Fibroblast of skin of left biceps (primary cell): ENCODE measurements at regions not wholly inside any gene's neighbourhood (a gene's known extent, or its start where the extent isn't known, plus 50 kb on each side); places are given as distances from the start of the nearest gene placed in this dataset.
"Not testable (repeated sequence)": the region's sequence is repeated elsewhere in the genome, so short reads cannot be mapped to it uniquely, and the experiment has no call there.

ENCODE experiments used
- DNase-seq, 2 experiments: peaks; one replicate each; pipeline ENCODE4 v3.0.0-alpha.2; 2013; ENCODE audit warnings: low read depth in 2 of 2

DNA sequence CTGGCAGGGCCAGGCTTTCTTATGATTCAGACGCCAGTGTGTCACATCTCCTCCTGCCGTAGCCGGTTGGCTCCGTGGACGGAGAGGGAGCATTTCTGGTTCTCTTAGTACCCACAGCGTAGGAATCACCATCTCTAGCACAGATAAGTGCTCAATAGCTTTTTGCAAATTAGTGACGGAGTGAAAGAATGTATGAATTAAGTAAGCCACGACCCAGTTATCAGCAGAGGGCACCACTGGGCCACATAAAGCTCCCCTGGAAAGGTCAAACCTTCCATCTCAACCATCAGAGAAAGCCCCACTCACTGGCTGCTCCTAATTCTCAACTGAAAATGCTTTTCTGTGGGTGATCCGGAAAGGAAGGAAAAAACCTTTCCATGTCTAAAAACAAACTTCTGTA is 317.0 kb upstream of the ADCY2 start:
- DNase-seq = no peak

DNA sequence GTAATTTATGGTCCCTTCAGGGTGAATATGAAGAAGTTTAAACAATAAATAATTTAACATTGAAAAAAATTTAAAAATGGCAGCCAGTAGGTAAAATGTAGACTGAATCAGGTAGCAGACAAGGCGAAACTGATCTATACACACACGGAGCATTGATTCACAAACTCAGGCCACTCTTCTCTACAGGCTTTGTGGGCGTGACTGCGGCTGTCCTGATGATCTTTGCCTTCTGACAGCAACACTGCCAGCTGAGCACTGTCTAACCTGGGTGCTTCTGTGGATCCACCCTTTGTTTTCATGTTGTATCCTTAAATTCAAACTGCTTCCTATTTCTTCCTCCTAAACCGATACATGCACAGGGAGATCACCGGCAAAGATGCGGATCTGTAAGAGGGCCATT is 315.4 kb upstream of the ADCY2 start:
- no peak for DNase-seq

DNA sequence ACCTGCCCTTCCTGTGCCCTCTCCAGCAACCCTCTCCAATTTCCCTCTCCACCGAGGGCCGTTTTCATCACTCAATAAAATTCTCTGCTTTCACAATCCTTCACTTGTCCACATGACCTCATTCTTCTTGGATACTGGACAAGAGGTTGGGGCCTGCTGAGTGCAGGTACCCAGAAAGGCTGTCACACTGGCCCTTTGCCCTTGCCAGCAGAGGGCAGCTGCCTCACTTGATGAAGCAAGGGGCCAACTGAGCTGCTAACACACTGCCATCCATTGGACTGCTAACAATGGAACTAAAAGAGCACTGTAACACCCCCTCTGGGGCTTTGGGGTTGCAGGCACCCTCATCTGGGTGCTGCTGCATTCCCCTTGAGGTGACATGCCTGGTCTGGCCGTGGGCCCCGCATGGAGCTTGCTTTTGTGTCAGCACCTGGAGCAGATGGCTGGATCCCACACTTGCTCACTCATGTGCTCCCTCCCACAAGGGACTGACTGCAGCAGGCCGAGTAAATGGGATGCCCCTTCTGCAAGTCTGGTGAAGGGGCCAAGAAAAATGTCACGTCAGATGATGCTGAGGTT is 308.1 kb upstream of the ADCY2 start:
- no peak for DNase-seq

GRCh38 chr5:7088849-7089248 is 307.1 kb upstream of the ADCY2 start:
- DNase-seq = no peak

DNA sequence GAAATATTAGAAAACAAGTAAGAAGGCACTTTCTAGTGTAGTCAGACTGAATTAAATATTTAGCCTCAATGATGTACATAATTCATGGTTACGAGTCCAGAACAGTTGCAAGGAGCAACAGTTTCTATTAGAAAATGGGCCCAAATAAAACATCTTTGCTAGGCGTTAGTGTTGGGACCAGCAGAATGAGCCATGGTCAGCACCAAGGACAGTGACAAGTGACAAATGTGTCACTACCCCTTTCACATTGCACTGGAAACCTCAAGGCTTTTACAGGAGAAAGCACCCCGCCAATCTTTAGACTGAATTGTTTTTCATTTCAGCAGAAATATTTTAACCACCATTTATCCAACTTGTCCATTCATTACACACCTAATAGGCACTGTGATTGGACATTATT is 301.3 kb upstream of the ADCY2 start:
- no peak for DNase-seq

- no peak for DNase-seq
These were observed 299.6 kb upstream of the ADCY2 start for GRCh38 chr5:7096294-7096693.

DNA sequence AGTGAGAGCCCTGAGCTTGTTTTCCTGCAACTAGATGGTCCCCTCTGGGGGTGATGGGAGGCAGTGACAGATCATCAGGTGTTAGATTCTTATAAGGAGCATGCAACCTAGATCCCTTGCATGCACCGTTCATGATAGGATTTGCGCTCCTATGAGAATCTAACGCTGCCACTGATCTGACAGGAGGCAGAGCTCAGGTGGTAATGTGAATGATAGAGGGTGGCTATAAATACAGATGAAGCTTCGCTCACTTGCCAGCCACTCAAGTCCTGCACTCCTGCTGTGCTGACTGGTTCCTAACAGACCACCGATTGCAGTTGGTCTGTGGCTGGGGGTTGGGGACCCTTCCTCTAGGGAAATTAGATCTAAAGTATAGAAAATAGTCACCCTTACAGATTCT is 290.6 kb upstream of the ADCY2 start:
- DNase-seq = no peak

GRCh38 chr5:7117961-7118360 is 278.0 kb upstream of the ADCY2 start:
- DNase-seq = no peak

DNA sequence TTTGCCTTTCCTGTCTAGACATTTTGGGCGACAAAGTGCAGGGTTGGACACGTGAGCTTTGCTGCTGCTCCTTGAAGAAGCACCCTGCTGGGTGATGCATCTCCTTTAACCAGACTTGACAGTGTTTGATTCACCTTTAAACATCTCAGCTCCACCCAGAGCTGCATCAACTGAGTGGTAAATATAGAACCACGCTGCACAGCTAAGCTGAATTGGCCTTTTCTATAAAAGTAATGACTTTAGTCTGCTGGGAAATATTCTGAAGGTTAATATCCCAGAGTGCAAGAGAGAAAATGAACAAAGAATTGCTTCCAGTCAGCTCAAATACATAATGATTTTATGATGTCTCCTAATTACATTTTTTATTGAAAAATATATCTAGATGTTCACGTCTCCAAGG is 264.3 kb upstream of the ADCY2 start:
- DNase-seq = no peak

DNA sequence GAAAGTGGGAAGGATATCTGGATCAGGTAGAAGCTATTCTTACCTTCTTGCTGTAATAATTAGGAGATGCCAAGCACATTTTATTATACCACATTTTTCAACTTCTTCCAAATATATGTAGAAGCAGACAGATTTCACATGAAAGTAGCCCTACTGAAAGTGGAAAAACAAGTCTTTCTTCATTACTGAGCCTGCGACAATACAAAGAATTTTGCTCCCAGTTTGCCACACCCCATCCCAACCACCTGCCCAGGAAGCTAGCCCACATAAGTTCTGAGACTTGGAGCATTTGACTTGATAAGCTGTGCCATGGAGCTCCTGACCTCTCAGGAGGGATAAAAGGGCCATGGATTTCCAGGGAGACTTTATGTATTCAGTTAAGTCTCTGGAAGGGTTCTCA is 249.1 kb upstream of the ADCY2 start:
- no peak for DNase-seq

DNA sequence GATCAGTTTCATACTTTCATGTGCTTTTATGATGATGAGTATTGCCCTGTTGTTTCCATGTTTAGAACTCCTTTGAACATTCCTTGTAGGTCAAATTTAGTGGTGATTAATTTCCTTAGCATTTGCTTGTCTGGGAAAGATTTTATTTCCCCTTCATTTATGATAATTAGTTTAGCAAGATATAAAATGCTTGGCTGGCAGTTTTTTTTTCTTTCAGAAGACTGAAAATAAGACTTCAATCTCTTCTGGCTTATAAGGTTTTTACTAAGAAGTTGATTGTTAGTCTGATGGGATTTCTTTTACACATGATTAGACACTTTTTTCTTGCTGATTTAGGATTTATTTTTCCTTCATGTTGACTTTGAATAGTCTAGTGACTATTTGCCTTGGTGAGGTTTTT is 238.9 kb upstream of the ADCY2 start:
- no peak for DNase-seq

- no peak for DNase-seq
These were observed 226.6 kb upstream of the ADCY2 start for GRCh38 chr5:7169240-7169878.

DNA sequence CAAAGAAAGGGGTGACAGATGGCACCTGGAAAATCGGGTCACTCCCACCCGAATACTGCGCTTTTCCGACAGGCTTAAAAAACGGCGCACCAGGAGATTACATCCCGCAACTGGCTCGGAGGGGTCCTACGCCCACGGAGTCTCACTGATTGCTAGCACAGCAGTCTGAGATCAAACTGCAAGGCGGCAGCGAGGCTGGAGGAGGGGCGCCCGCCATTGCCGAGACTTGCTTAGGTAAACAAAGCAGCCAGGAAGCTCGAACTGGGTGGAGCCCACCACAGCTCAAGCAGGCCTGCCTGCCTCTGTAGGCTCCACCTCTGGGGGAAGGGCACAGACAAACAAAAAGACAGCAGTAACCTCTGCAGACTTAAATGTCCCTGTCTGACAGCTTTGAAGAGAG is 225.2 kb upstream of the ADCY2 start:
- DNase-seq = not testable (repeated sequence)

GRCh38 chr5:7179364-7179763 is 216.6 kb upstream of the ADCY2 start:
- DNase-seq = no peak

GRCh38 chr5:7181841-7182240 is 214.1 kb upstream of the ADCY2 start:
- DNase-seq = no peak

DNA sequence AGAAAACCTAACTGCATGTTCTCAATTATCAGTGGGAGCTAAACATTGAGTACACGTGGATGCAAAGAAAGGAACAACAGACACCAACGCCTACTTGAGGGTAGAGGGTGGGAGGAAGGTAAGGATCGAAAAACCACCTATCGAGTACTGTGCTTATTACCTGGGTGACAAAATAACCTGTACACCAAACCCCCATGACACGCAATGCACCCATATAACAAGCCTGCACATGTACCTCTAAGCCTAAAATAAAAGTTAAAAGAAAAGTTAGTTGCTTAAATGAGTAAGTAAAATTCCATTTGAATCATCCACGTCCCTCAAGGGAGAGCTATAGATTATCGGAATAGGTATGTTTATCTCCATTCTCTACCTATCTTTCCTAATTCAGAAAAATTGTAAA is 210.2 kb upstream of the ADCY2 start:
- DNase-seq = no peak

GRCh38 chr5:7186818-7187217 is 209.1 kb upstream of the ADCY2 start:
- no peak for DNase-seq

DNA sequence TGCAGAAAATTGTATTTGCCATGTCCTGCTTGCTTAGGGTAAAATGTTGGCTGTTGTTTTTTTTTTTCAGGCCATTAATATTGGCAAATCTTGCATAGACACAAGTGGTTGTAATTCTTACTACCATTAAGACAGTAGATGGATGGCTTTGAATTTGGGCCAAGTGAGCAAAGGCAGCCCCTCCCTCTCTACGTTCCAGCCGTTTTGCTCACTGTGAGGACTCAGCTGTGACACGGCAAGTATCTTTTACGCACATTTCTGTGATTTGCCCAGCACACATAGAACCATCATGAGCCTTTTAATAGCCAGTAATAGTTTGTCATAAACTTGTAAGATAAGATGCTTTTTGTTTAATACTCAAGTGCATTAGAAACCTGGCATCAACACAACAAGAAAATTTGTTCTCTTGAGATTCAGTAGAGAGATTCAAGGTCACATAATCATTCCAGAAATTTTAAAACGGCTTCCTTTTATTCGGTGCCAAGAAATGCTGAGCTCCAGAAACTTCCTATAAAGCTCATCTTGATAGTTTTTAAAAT is 205.2 kb upstream of the ADCY2 start:
- DNase-seq = no peak

DNA sequence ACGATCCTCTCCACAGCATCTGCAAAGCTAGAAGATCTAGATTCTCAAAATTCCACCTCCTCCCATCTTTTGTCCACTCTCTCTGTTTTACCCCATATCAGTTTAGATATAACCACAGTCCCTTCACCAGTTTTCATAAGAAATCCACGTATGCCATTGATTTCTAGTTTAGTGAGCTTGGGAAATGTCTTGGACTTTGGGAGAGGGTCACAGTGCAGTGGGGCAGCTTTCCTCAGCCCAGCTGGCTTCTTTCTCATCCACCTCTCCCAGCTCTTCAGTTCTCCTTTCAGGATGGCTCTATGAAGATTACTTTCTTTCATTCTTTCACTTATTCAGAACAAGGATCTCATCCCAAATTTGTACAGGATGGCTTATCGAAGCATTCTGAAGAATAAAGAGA is 203.9 kb upstream of the ADCY2 start:
- DNase-seq = no peak

DNA sequence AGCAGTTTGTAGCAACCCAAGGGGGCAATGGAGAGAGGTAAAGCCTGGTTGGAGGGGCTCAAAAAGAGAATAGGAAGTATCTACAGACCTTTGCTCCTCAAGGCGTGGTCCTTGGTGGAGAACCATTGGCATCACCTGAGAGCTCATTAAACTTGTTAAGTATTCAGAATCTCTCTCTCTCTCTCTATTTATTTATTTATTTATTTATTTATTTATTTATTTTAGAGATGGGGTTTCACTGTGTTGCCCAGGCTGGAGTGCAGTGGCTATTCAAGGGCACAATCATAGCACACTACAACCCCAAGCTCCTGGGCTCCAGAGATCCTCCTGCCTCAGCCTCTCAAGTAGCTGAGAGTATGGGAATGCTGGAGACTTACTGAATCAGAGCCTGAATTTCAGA is 193.1 kb upstream of the ADCY2 start:
- DNase-seq = no peak

DNA sequence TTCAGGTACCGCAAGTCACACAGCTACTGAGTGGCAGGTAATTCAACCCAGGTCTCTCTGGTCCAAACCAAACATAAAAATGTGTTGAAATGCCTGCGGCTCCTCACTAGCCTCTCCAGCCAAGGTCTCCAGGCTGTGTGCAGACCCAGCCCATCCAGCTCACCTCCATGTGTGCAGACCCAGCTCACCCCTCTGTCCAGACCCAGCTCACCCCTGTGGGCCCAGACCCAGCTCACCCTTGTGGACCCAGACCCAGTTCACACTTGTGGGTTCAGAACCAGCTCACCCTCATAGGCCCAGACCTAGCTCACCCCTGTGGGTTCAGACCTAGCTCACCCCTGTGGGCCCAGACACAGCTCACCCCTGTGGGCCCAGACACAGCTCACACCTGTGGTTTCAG is 188.0 kb upstream of the ADCY2 start:
- DNase-seq = no peak

GRCh38 chr5:7208938-7209337 is 187.0 kb upstream of the ADCY2 start:
- no peak for DNase-seq

- no peak for DNase-seq
These were observed 186.3 kb upstream of the ADCY2 start for GRCh38 chr5:7209658-7210057.

DNA sequence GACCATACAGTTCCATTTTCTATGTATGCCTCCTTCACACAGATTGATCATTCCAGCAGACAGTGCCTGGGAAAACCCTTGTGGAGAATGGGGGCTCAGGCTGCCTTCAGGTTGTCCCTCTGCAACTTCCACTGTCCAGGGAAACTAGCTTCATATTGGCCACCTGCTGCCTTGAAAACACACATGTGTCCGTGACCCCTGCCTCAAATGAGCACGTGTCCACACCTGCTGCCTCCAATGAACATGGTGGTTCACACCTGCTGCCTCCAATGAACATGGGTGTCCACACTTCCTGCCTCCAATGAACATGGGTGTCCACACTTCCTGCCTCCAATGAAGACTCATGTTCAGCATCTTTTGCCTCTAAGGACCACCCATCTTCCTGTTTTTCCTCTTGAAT is 185.4 kb upstream of the ADCY2 start:
- no peak for DNase-seq
